Kidney glomerular epithelial cell (primary cell): ENCODE measurements at regions not wholly inside any gene's neighbourhood (a gene's known extent, or its start where the extent isn't known, plus 50 kb on each side); places are given as distances from the start of the nearest gene placed in this dataset.
A peak's percentile ranks its signal among the peaks of the same experiment; 100 is the strongest.
"Not testable (repeated sequence)": the region's sequence is repeated elsewhere in the genome, so short reads cannot be mapped to it uniquely, and the experiment has no call there.

Experiments used
- DNase-seq: peaks from one replicate; lab custom pipeline; 2025; lab: John Stamatoyannopoulos, UW

- no peak for DNase-seq
Observed at GRCh38 chr4:140249351-140249750, 95.4 kb upstream of the MAML3 start.

- DNase-seq: no peak
Observed at GRCh38 chr4:140247237-140247636, 93.3 kb upstream of the MAML3 start.

GRCh38 chr4:140246216-140246615 lies 92.2 kb upstream of the MAML3 start:
- no peak for DNase-seq

- DNase-seq: no peak
Observed at GRCh38 chr4:140244328-140244727, 90.3 kb upstream of the MAML3 start.

- no peak for DNase-seq
Observed at GRCh38 chr4:140243278-140243753, 89.3 kb upstream of the MAML3 start.

- no peak for DNase-seq
Observed at GRCh38 chr4:140242357-140243277, 88.6 kb upstream of the MAML3 start.

GRCh38 chr4:140240237-140240636 lies 86.3 kb upstream of the MAML3 start:
- DNase-seq: no peak

GRCh38 chr4:140239311-140239710 lies 85.3 kb upstream of the MAML3 start:
- no peak for DNase-seq

- no peak for DNase-seq
Observed at GRCh38 chr4:140238351-140239056, 84.5 kb upstream of the MAML3 start.

GRCh38 chr4:140237616-140238350 lies 83.8 kb upstream of the MAML3 start:
- DNase-seq: no peak

GRCh38 chr4:140236654-140237169 lies 82.7 kb upstream of the MAML3 start:
- no peak for DNase-seq

- no peak for DNase-seq
Observed at GRCh38 chr4:140234697-140235060, 80.7 kb upstream of the MAML3 start.

GRCh38 chr4:140233791-140234696 lies 80.1 kb upstream of the MAML3 start:
- peak; percentile 33 for DNase-seq

GRCh38 chr4:140229881-140230280 lies 75.9 kb upstream of the MAML3 start:
- DNase-seq: no peak

- DNase-seq: no peak
Observed at GRCh38 chr4:140227286-140227685, 73.3 kb upstream of the MAML3 start.

- DNase-seq: no peak
Observed at GRCh38 chr4:140223056-140223810, 69.2 kb upstream of the MAML3 start.

- DNase-seq: no peak
Observed at GRCh38 chr4:140222171-140222570, 68.2 kb upstream of the MAML3 start.

- no peak for DNase-seq
Observed at GRCh38 chr4:140220058-140220457, 66.1 kb upstream of the MAML3 start.

GRCh38 chr4:140219567-140219966 lies 65.6 kb upstream of the MAML3 start:
- no peak for DNase-seq

- DNase-seq: not testable (repeated sequence)
Observed at GRCh38 chr4:140219070-140219469, 65.1 kb upstream of the MAML3 start.
